ENCODE measurements at regions not wholly inside any gene's neighbourhood (a gene's known extent, or its start where the extent isn't known, plus 50 kb on each side); places are given as distances from the start of the nearest gene placed in this dataset.

- POLR2A ChIA-PET (ENCODE audit: low non-redundant PET), result no interaction called here
- peaks cover 10% of the 10 kb centered on the region for H3K27me3 ChIP-seq (replicated peaks; ENCODE audit: insufficient read depth, low read depth, low read length, poor library complexity)
- intact Hi-C loops (cut with micrococcal nuclease; ENCODE audit: unreplicated experiment), result no loop called here
- no peaks in the 10 kb centered on the region for H3K9me3 ChIP-seq (ENCODE audit: low read depth, low read length, poor library complexity, severe bottlenecking)
- no peak for DNase-seq (ENCODE audit: low spot score)
- CTCF ChIA-PET, result no interaction called here
- H3K27ac ChIP-seq (ENCODE audit: low read depth, low read length, poor library complexity, severe bottlenecking), result no peak overlapping the region
- H3K4me1 ChIP-seq (ENCODE audit: insufficient read depth, low read length, poor library complexity, severe bottlenecking), result no peaks in the 10 kb centered on the region
- no peaks in the 10 kb centered on the region for H3K36me3 ChIP-seq (ENCODE audit: insufficient read depth, low read length, poor library complexity, severe bottlenecking)
- H3K4me3 ChIP-seq (ENCODE audit: low read depth, low read length, poor library complexity, severe bottlenecking), result no peak overlapping the region
- TF ChIP-seq EZH2 (IDR thresholded peaks at IDR 0.05; ENCODE audit: borderline replicate concordance, low read depth, low read length, poor library complexity, severe bottlenecking) (no peak), CTCF (conservative IDR thresholded peaks at IDR 0.05; ENCODE audit: low read depth, low read length) (no peak)
- no TSS peak for BruUV-seq (replicated peaks)
Measured at GRCh38 chr2:198440833-198441232, 636.4 kb downstream of the PLCL1 start.

- ChIA-PET POLR2A (ENCODE audit: low non-redundant PET) (no interaction called here), CTCF (no interaction called here)
- intact Hi-C loops (cut with micrococcal nuclease; ENCODE audit: unreplicated experiment), result no loop called here
- no peak for DNase-seq (ENCODE audit: low spot score)
- no TSS peak for BruUV-seq (replicated peaks)
- H3K4me1 ChIP-seq (ENCODE audit: insufficient read depth, low read length, poor library complexity, severe bottlenecking), result no peaks in the 10 kb centered on the region
- TF ChIP-seq EZH2 (IDR thresholded peaks at IDR 0.05; ENCODE audit: borderline replicate concordance, low read depth, low read length, poor library complexity, severe bottlenecking), result no peak
- TF ChIP-seq CTCF (conservative IDR thresholded peaks at IDR 0.05; ENCODE audit: low read depth, low read length), result no peak
- no peaks in the 10 kb centered on the region for H3K36me3 ChIP-seq (ENCODE audit: insufficient read depth, low read length, poor library complexity, severe bottlenecking)
- H3K4me3 ChIP-seq (ENCODE audit: low read depth, low read length, poor library complexity, severe bottlenecking), result no peak overlapping the region
- H3K27me3 ChIP-seq (replicated peaks; ENCODE audit: insufficient read depth, low read depth, low read length, poor library complexity), result peaks cover 12% of the 10 kb centered on the region
- H3K27ac ChIP-seq (ENCODE audit: low read depth, low read length, poor library complexity, severe bottlenecking), result no peak overlapping the region
- H3K9me3 ChIP-seq (ENCODE audit: low read depth, low read length, poor library complexity, severe bottlenecking), result no peaks in the 10 kb centered on the region
Measured at GRCh38 chr2:198438331-198438730, 633.9 kb downstream of the PLCL1 start.

GRCh38 chr2:198424112-198424511 is 619.7 kb downstream of the PLCL1 start:
- Histone ChIP-seq H3K27me3 (replicated peaks; ENCODE audit: insufficient read depth, low read depth, low read length, poor library complexity) (peaks cover 3% of the 10 kb centered on the region), H3K4me1 (ENCODE audit: insufficient read depth, low read length, poor library complexity, severe bottlenecking) (no peaks in the 10 kb centered on the region), H3K36me3 (ENCODE audit: insufficient read depth, low read length, poor library complexity, severe bottlenecking) (no peaks in the 10 kb centered on the region), H3K4me3 (ENCODE audit: low read depth, low read length, poor library complexity, severe bottlenecking) (no peak overlapping the region), H3K27ac (ENCODE audit: low read depth, low read length, poor library complexity, severe bottlenecking) (no peak overlapping the region), H3K9me3 (ENCODE audit: low read depth, low read length, poor library complexity, severe bottlenecking) (no peaks in the 10 kb centered on the region)
- no TSS peak for BruUV-seq (replicated peaks)
- no peak for DNase-seq (ENCODE audit: low spot score)
- intact Hi-C loops (cut with micrococcal nuclease; ENCODE audit: unreplicated experiment), result no loop called here
- ChIA-PET POLR2A (ENCODE audit: low non-redundant PET) (no interaction called here), CTCF (interaction anchor here (0.6 kb wide), 1 partner anchor 231 kb away, joined by 6 read pairs; no protein-coding TSS in a partner anchor)
- TF ChIP-seq CTCF (conservative IDR thresholded peaks at IDR 0.05; ENCODE audit: low read depth, low read length), result no peak
- no peak for TF ChIP-seq EZH2 (IDR thresholded peaks at IDR 0.05; ENCODE audit: borderline replicate concordance, low read depth, low read length, poor library complexity, severe bottlenecking)

Measured in A673 (cell line).